Activated CD8-positive, alpha-beta T cell treated with anti-CD3 and anti-CD28 coated beads for 36 hours (primary cell): ENCODE measurements at regions not wholly inside any gene's neighbourhood (a gene's known extent, or its start where the extent isn't known, plus 50 kb on each side); places are given as distances from the start of the nearest gene placed in this dataset.

Experiments
- ATAC-seq: fragments of 200-7000 bp; cut with Tn5 transposase; one replicate; pipeline ENCODE4 v1.10.0; 2021; ENCODE audit warnings: mild to moderate bottlenecking, moderate library complexity
- CTCF ChIA-PET: fragments of 350-600 bp; sonication (Branson Sonifier 250); formaldehyde crosslinking; loops from one replicate; lab custom pipeline; 2021; ENCODE audit warnings: antibody characterized with exemption; lab: Charles Lee
- POLR2A ChIA-PET: fragments of 350-600 bp; sonication (Branson Sonifier 250); formaldehyde crosslinking; loops from one replicate; lab custom pipeline; 2021; ENCODE audit warnings: antibody characterized with exemption; lab: Charles Lee
- DNase-seq: peaks from one replicate; pipeline ENCODE4 v3.0.0-alpha.2; 2020
- H3K27ac Mint-ChIP-seq: one replicate; pipeline ENCODE4 v1.8.0; 2021; ENCODE audit warnings: mild to moderate bottlenecking, mixed read lengths
- H3K27me3 Mint-ChIP-seq: one replicate; pipeline ENCODE4 v1.8.0; 2021; ENCODE audit warnings: mixed read lengths
- H3K36me3 Mint-ChIP-seq: one replicate; pipeline ENCODE4 v1.8.0; 2021; ENCODE audit warnings: low read depth, mixed read lengths
- H3K4me1 Mint-ChIP-seq: one replicate; pipeline ENCODE4 v1.8.0; 2021; ENCODE audit warnings: low read depth, mixed read lengths
- H3K4me3 Mint-ChIP-seq: one replicate; pipeline ENCODE4 v1.8.0; 2021; ENCODE audit warnings: mild to moderate bottlenecking, moderate library complexity, mixed read lengths
- H3K9me3 Mint-ChIP-seq: one replicate; pipeline ENCODE4 v1.8.0; 2021; ENCODE audit warnings: mixed read lengths
- CTCF ChIP-seq: fragments of 200-600 bp; IDR thresholded peaks from one replicate; pipeline ENCODE4 v1.8.0; 2022; ENCODE audit warnings: antibody characterized with exemption, mild to moderate bottlenecking
- intact Hi-C: fragments of 100-400 bp; cut with micrococcal nuclease; formaldehyde crosslinking; loops from one replicate; pipeline ENCODE4 v1.10.0; 2022

- intact Hi-C loops: no loop called here
- TF ChIP-seq CTCF: no peak
- DNase-seq (no peak), ATAC-seq (no peak)
- Mint-ChIP-seq H3K27ac (no peak overlapping the region), H3K9me3 (peaks cover 6% of the 10 kb centered on the region), H3K4me3 (no peak overlapping the region), H3K27me3 (no peaks in the 10 kb centered on the region), H3K4me1 (no peaks in the 10 kb centered on the region), H3K36me3 (peaks cover 9% of the 10 kb centered on the region)
- POLR2A ChIA-PET: no interaction called here
- CTCF ChIA-PET: no interaction called here
These were observed 211.0 kb upstream of the ZC3H15 start for GRCh38 chr2:186274936-186275575.

GRCh38 chr2:186276909-186277308 lies 209.2 kb upstream of the ZC3H15 start:
- no peaks in the 10 kb centered on the region for H3K27me3 Mint-ChIP-seq
- ChIA-PET POLR2A (no interaction called here), CTCF (interaction anchor here (0.6 kb wide), 1 partner anchor 357 kb away, joined by 3 read pairs; no protein-coding TSS in a partner anchor)
- H3K27ac Mint-ChIP-seq: no peak overlapping the region
- TF ChIP-seq CTCF: no peak
- DNase-seq (no peak), ATAC-seq (no peak)
- no peaks in the 10 kb centered on the region for H3K4me1 Mint-ChIP-seq
- H3K36me3 Mint-ChIP-seq: peaks cover 8% of the 10 kb centered on the region
- H3K4me3 Mint-ChIP-seq: no peak overlapping the region
- intact Hi-C loops: no loop called here
- H3K9me3 Mint-ChIP-seq: peaks cover 6% of the 10 kb centered on the region

GRCh38 chr2:186281726-186282125 lies 204.3 kb upstream of the ZC3H15 start:
- no peak for TF ChIP-seq CTCF
- Mint-ChIP-seq H3K27ac (no peak overlapping the region), H3K9me3 (no peaks in the 10 kb centered on the region), H3K4me1 (no peaks in the 10 kb centered on the region), H3K4me3 (no peak overlapping the region), H3K27me3 (no peaks in the 10 kb centered on the region), H3K36me3 (no peaks in the 10 kb centered on the region)
- DNase-seq: no peak
- ATAC-seq: no peak
- ChIA-PET POLR2A (no interaction called here), CTCF (no interaction called here)
- intact Hi-C loops: no loop called here

- ATAC-seq (no peak), DNase-seq (no peak)
- Mint-ChIP-seq H3K36me3 (peaks cover 8% of the 10 kb centered on the region), H3K27ac (no peak overlapping the region), H3K27me3 (no peaks in the 10 kb centered on the region), H3K4me1 (no peaks in the 10 kb centered on the region), H3K9me3 (no peaks in the 10 kb centered on the region), H3K4me3 (no peak overlapping the region)
- intact Hi-C loops: no loop called here
- no peak for TF ChIP-seq CTCF
- ChIA-PET CTCF (no interaction called here), POLR2A (no interaction called here)
These were observed 191.7 kb upstream of the ZC3H15 start for GRCh38 chr2:186294248-186294888.

- Mint-ChIP-seq H3K4me3 (no peak overlapping the region), H3K9me3 (peaks cover 2% of the 10 kb centered on the region), H3K36me3 (peaks cover 14% of the 10 kb centered on the region), H3K4me1 (no peaks in the 10 kb centered on the region), H3K27ac (no peak overlapping the region), H3K27me3 (no peaks in the 10 kb centered on the region)
- ATAC-seq (no peak), DNase-seq (no peak)
- ChIA-PET CTCF (no interaction called here), POLR2A (no interaction called here)
- intact Hi-C loops: no loop called here
- no peak for TF ChIP-seq CTCF
These were observed 186.4 kb upstream of the ZC3H15 start for GRCh38 chr2:186299610-186300009.
